ENCODE measurements at regions not wholly inside any gene's neighbourhood (a gene's known extent, or its start where the extent isn't known, plus 50 kb on each side); places are given as distances from the start of the nearest gene placed in this dataset.

DNA sequence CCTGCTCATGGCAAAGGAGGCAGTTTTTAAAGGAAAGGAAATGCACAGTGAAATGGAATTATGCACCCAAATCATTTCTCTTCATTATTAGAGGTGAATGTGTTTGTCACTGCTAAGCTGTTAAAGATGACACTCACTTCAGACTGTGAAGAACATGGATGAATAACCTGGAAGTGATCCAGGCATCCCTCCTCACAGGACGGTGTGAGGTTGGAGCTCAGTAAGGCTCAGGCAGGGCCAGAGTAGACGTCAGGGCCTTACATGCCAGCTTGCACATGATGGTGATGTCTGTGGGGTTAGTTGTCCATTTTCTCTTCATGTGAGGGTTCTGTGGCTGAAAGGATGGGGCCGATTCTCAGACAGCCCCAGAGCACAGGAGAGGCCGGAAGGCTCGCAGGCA, 273.1 kb downstream of the PCNX1 start:
- TF ChIP-seq, protein P1, sequence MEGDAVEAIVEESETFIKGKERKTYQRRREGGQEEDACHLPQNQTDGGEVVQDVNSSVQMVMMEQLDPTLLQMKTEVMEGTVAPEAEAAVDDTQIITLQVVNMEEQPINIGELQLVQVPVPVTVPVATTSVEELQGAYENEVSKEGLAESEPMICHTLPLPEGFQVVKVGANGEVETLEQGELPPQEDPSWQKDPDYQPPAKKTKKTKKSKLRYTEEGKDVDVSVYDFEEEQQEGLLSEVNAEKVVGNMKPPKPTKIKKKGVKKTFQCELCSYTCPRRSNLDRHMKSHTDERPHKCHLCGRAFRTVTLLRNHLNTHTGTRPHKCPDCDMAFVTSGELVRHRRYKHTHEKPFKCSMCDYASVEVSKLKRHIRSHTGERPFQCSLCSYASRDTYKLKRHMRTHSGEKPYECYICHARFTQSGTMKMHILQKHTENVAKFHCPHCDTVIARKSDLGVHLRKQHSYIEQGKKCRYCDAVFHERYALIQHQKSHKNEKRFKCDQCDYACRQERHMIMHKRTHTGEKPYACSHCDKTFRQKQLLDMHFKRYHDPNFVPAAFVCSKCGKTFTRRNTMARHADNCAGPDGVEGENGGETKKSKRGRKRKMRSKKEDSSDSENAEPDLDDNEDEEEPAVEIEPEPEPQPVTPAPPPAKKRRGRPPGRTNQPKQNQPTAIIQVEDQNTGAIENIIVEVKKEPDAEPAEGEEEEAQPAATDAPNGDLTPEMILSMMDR (IDR thresholded peaks at IDR 0.05) = no peak
- no peak for TF ChIP-seq POLR2A (IDR thresholded peaks at IDR 0.05; ENCODE audit: low read depth)
- no peak for TF ChIP-seq EP300 (IDR thresholded peaks at IDR 0.05)
- TF ChIP-seq POLR2AphosphoS5 (IDR thresholded peaks at IDR 0.05) = no peak

Measured in esophagus muscularis mucosa (tissue), 4 donors.